Stromal cell of bone marrow (primary cell): ENCODE measurements at regions not wholly inside any gene's neighbourhood (a gene's known extent, or its start where the extent isn't known, plus 50 kb on each side); places are given as distances from the start of the nearest gene placed in this dataset.

Experiments used
- DNase-seq: peaks from one replicate; pipeline ENCODE4 v3.0.0-alpha.2; 2012; ENCODE audit warnings: low read depth

- DNase-seq, result no peak
Observed at GRCh38 chr16:55271945-55272513, 52.0 kb upstream of the IRX6 start.

GRCh38 chr16:55272744-55273143, 51.3 kb upstream of the IRX6 start:
- DNase-seq, result no peak

- DNase-seq, result no peak
Observed at GRCh38 chr16:55273356-55273755, 50.6 kb upstream of the IRX6 start.

GRCh38 chr16:55273959-55274358, 50.0 kb upstream of the IRX6 start:
- no peak for DNase-seq
